HG03175 (cell line): ENCODE measurements at regions not wholly inside any gene's neighbourhood (a gene's known extent, or its start where the extent isn't known, plus 50 kb on each side); places are given as distances from the start of the nearest gene placed in this dataset.
"Not testable (repeated sequence)": the region's sequence is repeated elsewhere in the genome, so short reads cannot be mapped to it uniquely, and the experiment has no call there.

Experiments used
- ATAC-seq: cut with Tn5 transposase; IDR thresholded peaks from one replicate; pipeline ENCODE4 v1.9.1; 2021; ENCODE audit warnings: mild to moderate bottlenecking, moderate library complexity; ENCODE audit not compliant: unreplicated experiment

DNA sequence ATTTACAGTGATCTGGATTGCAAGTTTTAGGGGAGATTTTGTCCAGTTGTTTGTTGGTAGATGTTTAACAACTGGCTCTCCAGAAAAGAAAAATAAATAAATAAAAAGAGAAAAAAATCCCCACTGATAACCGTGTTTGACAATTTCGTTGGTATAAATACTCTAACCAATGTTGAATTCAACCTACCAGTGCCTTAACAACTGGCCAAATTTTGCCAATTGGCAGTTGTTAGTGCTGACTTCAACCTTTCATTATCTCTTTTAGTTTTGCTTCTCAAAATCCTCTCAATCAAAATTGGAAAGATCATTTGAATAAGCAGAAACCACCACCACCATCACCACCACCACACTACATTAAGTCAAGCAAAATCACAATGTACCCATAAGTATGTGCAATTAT lies 490.3 kb downstream of the PIK3C3 start:
- no peak for ATAC-seq

DNA sequence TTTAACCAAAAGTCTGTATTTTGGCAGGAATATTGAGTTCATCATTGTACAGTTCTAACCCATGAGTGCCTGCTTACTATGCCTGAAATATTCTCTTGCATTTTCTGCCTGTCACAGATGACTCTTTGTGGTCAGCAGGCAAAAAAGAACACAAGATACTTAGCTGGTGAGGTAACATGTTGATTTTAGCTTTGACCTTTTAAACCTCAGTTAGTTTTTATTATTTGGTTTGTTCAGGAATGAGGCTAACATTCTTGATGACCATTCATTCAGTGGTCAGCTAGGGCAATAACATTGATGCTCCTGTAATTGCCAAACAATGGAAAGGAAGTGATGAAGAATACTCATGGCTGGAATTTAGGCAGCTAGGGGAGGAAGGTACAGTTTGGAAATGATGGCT lies 491.2 kb downstream of the PIK3C3 start:
- no peak for ATAC-seq

DNA sequence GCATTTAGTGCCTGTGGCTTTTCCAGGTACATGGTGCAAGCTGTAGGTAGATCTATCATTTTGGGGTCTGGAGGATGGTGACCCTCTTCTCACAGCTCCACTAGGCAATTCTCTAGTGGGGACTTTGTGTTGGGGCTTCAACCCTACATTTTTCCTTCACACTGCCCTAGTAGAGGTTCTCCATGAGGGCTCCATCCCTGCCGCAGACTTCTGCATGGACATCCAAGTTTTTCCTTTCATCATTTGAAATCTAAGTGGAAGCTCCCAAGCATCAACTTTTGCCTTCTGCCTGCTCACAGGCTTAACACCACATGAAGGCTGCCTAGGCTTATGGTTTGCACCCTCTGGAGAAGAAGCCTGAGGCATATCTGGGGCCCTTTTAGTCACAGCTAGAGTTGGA lies 492.7 kb downstream of the PIK3C3 start:
- ATAC-seq = no peak

DNA sequence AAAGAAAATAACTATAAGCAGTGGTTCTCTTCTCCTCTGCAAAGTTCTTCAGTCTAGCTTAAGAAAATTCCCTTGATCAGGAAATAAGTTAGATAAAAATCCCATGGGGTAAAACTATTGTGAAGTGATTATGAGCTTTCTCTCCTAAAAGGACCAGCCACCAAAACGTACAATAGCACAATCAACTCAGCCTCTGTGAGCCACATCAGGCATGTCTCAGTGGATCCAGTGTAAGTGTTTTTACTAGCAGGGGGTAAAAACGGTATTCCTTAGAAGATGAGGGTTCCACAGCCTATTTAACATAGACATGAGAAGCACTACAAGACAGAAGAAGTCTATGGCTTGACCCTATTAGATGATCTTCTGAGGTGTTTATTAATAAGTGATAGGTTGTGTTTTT lies 503.2 kb downstream of the PIK3C3 start:
- ATAC-seq = no peak

DNA sequence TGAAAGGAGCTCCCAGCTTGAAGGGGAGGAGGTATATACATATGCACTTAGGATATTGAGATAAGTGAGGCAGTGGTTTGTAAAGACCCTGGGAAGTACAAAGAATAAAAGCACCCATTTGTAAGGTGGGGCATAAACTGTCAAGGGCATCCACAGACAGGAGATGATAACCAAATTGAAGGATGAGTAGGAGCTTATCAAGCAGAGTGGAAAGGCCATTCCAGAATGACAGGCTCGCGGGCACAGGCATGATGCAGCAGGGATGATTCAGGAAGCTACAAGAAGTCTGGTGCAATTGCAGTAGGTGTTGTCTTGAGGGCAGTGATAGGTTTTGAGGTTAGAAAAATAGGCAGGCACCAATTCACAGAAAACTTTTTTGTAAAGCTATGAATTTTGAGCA lies 504.8 kb downstream of the PIK3C3 start:
- no peak for ATAC-seq

DNA sequence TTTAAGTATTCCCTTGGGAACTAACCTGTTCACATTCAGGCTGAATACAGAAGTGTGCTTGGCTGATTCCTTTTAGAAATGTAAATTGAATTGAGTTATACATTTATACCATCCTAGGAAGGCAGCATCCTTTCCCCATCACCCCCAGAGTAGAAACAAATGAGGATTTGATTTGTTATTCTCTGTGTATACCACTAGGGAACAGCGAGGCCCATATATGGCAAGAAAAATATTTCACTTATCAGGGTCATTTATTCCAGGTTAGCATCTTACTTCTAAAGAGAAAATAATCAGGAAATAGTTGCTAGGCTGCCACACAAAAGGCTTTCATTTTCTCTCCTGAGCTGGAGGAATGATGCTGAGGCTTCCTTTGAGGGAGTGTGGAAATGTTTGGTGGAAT lies 516.9 kb downstream of the PIK3C3 start:
- no peak for ATAC-seq

DNA sequence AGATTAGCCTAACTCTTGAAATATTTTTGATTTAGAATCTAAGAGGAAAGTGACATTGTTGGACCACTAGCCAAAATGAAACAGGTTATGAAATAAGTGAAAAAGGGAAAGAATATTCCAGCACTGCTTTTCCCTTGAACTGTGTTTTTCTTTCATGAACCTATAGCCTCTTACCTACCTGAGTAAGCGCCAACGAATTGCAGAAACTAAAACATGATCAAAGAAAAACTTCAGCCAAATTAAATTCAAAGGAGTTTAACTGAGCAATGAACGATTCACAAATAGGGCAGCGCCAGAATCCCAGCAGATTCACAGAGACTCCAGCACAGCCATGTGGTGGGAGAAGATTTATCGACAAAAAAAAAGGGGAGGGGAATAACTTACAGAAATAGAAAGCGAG lies 518.6 kb downstream of the PIK3C3 start:
- no peak for ATAC-seq

DNA sequence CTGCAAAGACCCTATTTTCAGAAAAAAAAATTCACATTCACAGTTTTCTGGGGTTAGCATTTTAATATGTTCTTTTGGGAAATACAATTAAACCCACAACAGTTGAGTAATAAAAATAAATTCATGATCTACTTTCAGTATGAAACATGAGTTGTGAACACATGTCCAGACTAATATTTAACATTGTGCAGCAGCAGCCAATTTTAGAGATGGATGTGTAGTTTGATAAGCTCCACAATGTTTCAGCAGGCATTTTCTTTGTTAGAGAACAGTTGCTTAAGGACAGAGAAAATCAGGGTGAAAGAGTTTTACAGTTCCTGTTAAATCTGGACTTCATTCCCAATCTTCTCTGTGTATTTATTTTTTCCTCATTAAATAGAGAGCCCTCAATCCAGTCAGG lies 519.5 kb downstream of the PIK3C3 start:
- no peak for ATAC-seq

DNA sequence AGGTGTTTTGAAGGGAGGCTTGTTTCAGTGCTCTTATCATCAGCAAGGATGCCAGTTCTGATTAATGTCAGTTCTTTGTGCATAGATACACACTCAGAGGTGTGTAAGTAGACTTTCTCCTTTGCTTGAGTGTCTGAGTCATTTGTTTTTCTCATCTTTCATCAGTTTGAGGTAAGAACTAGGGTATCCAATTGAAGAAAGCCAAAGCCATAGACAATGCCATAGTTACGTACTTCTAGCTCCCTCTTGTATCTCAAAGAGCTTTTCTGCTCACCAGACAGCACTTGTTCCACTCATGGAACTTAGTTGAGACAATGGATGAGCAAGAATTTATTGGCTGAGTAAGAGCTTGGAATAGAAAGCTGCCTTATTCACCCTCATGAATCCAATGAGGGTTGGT lies 520.1 kb downstream of the PIK3C3 start:
- no peak for ATAC-seq

DNA sequence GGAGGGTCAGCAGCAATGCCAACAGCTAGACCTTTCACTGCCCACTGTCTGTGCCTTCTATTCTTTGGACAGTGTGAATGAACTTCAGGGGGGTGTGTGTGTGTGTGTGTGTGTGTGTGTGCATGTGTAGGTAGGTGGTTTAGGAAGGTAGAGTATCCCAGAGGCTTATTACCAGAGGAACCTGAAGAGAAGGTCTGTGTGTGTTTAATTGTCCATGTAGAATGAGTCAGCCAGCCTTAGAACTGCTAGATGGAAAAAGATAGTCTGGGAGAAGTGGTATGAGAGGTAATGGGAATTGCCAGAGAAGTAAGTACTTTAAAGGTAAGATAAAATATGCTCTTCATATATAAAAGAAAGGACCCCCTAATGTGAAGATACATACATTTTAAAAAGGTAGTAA lies 522.2 kb downstream of the PIK3C3 start:
- ATAC-seq = no peak

DNA sequence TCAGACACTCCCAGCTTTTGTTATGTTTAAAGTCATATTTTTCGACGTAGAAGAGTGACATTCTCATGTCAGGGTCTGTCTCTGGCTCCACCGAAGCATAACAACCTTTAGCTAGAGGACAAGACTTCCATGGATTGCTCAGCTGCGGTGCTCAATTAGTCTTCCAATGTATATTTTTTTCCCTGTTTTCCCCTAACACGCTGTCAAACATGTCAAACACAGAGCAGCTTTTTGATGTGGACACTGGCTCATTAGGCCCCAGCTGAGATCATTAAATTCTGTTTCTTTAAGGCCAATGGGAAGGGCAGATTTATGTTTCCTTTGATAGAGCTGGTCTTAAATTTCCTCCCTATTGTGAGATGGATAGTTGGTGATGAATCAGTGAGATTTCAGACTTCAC lies 525.4 kb downstream of the PIK3C3 start:
- ATAC-seq = no peak

DNA sequence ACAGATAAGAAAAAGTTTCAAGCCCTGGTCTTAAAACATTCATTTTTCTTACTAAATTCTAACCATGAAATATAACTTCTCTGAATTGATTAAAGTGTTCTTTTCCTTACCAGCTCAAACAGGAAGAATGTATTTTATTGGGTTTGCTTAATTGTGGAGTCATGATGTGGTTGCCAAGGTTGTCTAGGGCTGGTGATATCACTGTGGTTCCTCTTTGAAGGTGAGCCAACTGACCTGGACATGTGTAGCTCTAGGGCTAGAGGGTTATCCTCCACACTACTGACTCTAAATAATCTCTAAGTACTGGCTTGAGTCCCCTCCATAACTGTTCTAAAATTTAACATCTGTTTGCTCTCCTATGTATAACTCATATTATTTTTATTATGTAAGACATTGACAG lies 529.6 kb downstream of the PIK3C3 start:
- ATAC-seq = no peak

DNA sequence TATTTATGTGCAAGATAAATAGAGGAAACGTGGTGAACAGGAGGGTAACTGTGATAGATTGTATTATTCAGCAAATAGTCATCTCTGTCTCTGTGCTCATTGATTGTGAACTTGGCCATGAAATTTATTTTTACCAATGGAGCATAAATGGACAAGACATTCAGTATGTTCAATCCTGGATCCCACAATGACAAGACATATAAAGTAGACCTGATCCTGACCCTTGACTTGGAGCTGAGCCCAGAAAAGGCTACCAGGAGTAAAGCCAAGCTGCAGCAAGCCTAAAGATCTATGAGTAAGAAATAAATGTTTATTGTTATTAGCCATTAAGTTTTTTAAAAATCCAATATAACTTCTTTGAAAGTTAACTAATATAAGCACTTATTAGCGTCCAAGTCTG lies 531.2 kb downstream of the PIK3C3 start:
- ATAC-seq = no peak

DNA sequence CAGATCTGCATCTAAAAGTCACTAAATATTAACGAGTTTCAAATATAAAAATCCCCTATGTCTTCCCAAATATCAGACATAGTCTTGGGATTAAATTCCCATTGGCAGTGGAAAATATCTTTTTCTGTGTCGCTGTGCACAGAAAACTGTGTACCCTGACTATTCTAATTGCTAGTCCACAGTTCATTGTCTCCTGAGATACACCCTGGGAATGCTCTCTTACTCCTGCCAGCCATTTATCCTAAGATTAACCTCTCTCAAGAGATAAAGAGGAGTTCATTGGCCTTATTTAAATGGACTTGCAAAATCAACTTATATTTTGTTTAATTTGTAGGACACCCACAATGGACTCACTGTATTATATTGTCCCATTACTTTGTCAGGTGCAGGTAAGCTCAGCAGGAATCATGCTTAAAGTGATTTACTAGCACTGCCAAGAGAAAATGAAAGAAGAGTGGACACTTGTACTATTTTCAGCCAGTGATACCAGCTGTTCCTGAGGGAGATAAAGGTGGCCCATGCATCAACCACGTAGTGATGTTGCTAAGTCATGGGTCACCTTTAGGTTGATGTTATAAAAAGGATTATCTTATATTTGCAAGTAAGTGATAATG lies 553.8 kb downstream of the PIK3C3 start:
- no peak for ATAC-seq

DNA sequence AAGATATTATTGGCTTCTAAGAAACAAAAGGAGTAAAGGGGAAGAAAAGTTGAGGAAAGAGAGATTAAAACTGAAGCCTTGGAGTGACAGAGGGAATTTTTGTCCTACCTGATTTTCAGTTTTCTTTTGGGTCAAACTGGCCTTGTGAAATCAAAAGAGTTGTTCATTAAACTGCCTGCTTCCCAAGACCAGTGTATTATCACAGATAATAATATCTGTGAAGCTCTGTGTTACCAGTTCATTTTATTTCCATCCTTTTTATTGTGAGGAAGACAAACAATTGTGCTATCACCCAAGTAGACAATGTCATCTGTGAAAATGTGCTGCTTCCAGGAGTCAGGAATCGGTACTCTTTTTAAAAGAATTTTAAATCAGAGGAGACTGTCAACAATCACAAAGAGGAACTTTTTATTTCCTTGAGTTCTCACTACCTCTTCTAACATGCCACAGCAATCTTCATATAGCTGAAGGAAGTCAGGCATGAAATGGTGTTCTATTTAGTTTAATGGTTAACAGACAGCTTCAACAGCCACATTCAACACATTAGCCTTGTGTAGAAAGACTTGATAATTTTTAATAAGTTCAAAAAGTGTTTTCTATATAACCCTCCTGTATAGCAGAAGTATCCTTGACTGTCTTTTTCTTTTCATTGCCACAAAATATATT lies 554.8 kb downstream of the PIK3C3 start:
- peak; percentile 93 for ATAC-seq

DNA sequence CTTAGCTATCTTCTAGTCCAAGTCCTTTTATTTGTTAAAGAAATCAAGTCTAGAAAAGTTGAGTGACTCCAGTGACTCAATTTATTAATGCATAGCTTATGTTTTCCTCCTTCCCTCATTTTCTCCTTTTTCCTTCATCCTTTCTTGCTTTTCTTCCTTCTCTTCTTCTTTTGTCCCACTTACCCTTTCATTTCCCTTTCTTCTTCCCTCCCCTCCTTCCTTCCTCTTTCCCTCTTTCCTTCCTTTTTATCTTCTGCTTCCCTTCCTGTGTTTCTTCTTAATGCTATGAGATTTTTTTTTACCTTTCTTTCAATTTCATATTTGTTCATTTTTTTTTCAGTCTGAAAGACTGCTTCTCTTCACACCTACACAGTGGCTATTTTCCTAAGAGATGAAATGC lies 555.5 kb downstream of the PIK3C3 start:
- no peak for ATAC-seq

DNA sequence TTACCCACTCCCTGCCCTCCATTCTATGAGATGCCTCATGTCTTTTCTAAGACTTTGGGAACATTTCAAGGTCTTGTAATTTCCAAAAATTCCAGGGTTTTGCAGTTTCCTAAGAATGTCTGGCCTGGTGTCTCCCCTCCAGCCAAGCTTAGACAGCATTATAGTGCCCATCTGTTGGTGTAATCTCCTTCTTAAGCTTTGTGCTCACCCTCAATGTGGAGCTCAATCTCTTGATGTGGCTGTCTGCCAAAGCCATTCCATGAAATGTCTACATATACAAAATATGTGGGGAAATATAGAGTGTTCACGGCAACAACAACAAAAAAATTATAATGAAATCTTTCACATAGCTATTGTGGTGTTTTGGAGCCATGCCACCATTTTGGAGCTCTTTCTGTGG lies 558.4 kb downstream of the PIK3C3 start:
- ATAC-seq = no peak

DNA sequence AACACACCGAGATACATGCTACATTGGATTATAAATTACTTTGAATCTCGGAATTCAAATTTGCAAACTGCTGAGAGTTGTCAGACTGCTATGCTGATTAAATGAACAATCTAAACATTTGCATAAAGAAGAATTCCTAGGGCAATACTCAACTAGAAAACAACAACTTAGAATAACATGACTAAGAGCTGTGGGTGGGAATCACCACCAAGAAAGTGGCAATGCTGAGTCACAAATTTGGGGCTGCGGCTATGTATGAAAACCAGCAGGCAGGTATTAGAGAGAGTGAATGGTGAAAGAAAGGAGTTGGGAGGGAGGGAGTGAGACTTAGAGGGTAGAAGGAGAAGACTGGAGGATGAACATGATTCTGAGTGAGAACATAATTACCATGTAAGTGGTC lies 559.5 kb downstream of the PIK3C3 start:
- no peak for ATAC-seq

DNA sequence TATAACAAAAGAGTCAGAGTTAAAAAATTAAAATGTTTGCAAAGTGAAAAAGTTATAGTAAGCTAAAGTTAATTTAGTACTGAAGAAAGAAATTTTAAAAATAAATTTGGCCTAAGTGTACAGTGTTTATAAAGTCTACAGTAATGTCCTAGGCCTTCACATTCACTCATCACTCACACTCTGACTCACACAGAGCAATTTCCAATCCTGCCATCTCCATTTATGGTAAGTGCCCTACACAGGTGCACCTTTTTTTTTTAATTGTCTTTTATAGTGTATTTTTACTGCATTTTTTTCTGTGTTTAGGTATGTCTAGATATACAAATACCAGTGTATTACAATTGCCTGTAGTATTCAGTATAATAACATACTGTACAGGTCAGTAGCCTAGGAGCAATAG lies 562.9 kb downstream of the PIK3C3 start:
- ATAC-seq = no peak

DNA sequence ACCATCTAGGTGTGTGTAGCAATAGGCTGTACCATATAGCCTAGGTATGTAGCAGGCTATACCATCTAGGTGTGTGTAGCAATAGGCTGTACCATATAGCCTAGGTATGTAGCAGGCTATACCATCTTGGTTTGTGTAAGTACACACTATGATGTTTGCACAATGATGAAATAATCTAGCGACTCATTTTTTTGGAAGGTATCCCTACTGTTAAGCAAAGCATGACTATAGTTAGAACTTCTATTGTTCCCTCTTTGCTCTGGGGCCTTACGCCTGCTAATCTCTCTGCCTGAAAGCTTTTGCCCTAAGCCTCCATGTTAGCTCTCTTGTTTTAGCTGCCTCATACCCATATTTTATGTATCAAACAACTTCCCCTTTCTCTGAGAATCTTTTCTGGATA lies 563.3 kb downstream of the PIK3C3 start:
- not testable (repeated sequence) for ATAC-seq

DNA sequence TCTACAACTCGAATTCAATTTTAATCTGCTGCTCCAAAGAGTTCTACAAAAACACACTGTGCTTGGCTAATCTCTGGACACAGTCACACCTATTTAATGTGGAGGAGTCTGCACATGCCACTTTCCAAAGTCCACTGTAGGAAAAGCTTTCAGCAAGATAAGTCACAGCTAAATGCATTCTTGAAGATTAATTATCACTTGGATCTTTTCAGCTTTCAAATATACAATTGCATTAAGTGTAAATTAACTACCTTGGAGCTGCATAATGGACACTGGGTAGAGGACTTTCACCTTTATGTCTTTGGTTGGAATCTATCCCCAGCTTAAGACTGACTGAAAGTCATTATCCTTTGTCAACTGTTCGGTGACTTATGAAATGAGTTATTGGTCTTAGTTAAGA lies 565.1 kb downstream of the PIK3C3 start:
- no peak for ATAC-seq

DNA sequence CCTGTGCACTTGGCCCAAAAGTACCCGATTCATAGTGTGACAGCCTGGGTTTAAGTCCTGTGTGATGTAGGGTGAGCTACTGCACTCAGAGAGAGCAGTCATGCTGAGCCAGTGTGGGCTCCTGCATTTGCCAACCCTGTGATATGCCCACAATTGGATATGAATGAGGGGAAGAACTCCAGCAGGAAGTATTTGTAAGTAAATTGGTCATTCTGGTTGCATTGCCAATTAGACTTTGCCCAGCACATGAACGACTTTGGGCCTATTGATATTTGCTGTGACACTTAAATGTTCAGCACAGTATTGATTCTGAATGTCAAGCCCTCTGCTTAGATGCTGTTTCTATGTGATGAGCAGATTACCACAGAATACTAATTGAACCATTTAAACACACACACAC lies 570.9 kb downstream of the PIK3C3 start:
- no peak for ATAC-seq

DNA sequence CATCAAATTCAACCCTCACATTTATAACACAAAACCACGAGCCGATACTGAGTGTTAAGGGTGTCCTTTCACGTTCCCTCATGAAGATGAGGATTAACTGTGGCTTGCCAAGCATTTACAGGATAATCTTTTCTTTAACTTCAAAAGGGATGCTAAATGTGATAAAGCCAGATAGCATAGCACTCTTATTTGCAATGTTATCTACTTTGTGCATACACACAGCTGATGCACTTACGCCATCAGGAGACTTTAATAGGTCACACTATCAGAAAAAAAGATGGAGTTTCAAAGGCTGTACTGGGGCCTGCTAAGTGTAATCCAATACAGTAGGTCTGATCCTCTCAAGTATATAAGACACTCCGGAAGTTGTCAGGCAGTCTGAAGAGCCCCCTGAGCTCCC lies 572.7 kb downstream of the PIK3C3 start:
- no peak for ATAC-seq
